H1 (cell line): ENCODE measurements at regions not wholly inside any gene's neighbourhood (a gene's known extent, or its start where the extent isn't known, plus 50 kb on each side); places are given as distances from the start of the nearest gene placed in this dataset.

Experiments
- ATF2 ChIP-seq: IDR thresholded peaks from 2 replicates; pipeline ENCODE4 v1.6.1; 2012; ENCODE audit warnings: low read length, inconsistent platforms
- CEBPB ChIP-seq: IDR thresholded peaks from 2 replicates; pipeline ENCODE4 v1.6.1; 2012; ENCODE audit warnings: low read depth, low read length
- EZH2 ChIP-seq: fragments of 200-600 bp; sonication (generic); IDR thresholded peaks from 2 replicates; pipeline ENCODE4 v1.7.1; 2012; ENCODE audit warnings: low read depth, mild to moderate bottlenecking, moderate library complexity, low read length, inconsistent platforms; ENCODE audit not compliant: severe bottlenecking
- HDAC6 ChIP-seq: IDR thresholded peaks from one replicate; pipeline ENCODE4 v1.7.1; 2012; ENCODE audit warnings: low read depth, mild to moderate bottlenecking, inconsistent platforms, low read length, moderate library complexity
- POLR2AphosphoS5 ChIP-seq: IDR thresholded peaks from 2 replicates; pipeline ENCODE4 v1.6.1; 2011; ENCODE audit warnings: low read depth, low read length
- RNF2 ChIP-seq: fragments of 200-900, 300-1000 bp; sonication (generic); IDR thresholded peaks from 2 replicates; pipeline ENCODE4 v1.7.1; 2016; ENCODE audit warnings: borderline replicate concordance, low read depth, mild to moderate bottlenecking, antibody characterized with exemption, low read length; ENCODE audit not compliant: poor library complexity, severe bottlenecking; ENCODE audit errors: missing control alignments
- TAF1 ChIP-seq: IDR thresholded peaks from 2 replicates; pipeline ENCODE4 v1.6.1; 2011; ENCODE audit warnings: mild to moderate bottlenecking, low read depth, low read length

DNA sequence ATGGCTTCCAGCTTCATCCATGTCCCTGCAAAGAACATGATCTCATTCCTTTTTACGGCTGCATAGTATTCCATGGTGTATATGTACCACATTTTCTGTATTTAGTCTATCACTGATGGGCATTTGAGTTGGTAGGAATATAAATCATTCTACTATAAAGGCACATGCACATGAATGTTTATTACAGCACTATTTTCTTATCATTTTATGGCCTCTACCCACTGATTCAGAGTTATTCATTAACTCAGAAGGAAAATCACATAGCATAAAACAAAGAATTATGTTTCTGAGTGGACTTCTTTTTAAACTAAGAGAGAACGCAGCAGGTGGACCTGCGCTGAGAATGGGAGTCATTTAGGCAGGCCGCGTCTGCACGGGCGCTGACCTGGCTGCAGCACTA is 619.6 kb downstream of the FBXO15 start:
- TF ChIP-seq RNF2 = no peak
- TF ChIP-seq TAF1 = no peak
- no peak for TF ChIP-seq HDAC6
- TF ChIP-seq POLR2AphosphoS5 = no peak
- no peak for TF ChIP-seq EZH2
- TF ChIP-seq CEBPB = no peak
- TF ChIP-seq ATF2 = no peak
